B cell (primary cell): ENCODE measurements at regions not wholly inside any gene's neighbourhood (a gene's known extent, or its start where the extent isn't known, plus 50 kb on each side); places are given as distances from the start of the nearest gene placed in this dataset.

Source experiments
- ATAC-seq: fragments of 200-7000 bp; cut with Tn5 transposase; one replicate; pipeline ENCODE4 v1.10.0; 2021; ENCODE audit warnings: low read depth, mild to moderate bottlenecking, moderate number of reproducible peaks, moderate library complexity
- CTCF ChIA-PET: fragments of 350-600 bp; sonication (Branson Sonifier 250); formaldehyde crosslinking; loops from one replicate; lab custom pipeline; 2021; ENCODE audit warnings: antibody characterized with exemption, inconsistent platforms; lab: Charles Lee
- POLR2A ChIA-PET: fragments of 350-600 bp; sonication (Branson Sonifier 250); formaldehyde crosslinking; loops from one replicate; lab custom pipeline; 2021; ENCODE audit warnings: antibody characterized with exemption; lab: Charles Lee
- DNase-seq: peaks from one replicate; pipeline ENCODE4 v3.0.0; 2013
- H2AFZ ChIP-seq: 2 replicates; pipeline ENCODE4 v1.6.1; 2012; ENCODE audit warnings: mild to moderate bottlenecking, low read depth, low read length; ENCODE audit not compliant: insufficient read depth, poor library complexity, severe bottlenecking
- H3K27ac ChIP-seq, 2 donors: 1 replicate in 1 of 2; 2 replicates in 1 of 2; pipeline ENCODE4 v1.5.1; 2012 to 2013; ENCODE audit warnings: low read length in 2 of 2, mild to moderate bottlenecking in 2 of 2, moderate library complexity in 1 of 2
- H3K27me3 ChIP-seq, 4 experiments: fragments of 200-600 bp in 1 of 4; sonication (generic) in 1 of 4; replicated peaks in 1 of 4; 1 replicate in 2 of 4; 2 replicates in 2 of 4; pipeline versions ENCODE4 v1.6.1 to v1.7.0; 2013 to 2016; ENCODE audit warnings: low read length in 3 of 4, mild to moderate bottlenecking in 2 of 4, mixed read lengths in 1 of 4, moderate library complexity in 1 of 4; ENCODE audit not compliant: insufficient read depth in 4 of 4, control insufficient read depth in 3 of 4; ENCODE audit errors: control extremely low read depth in 1 of 4
- H3K36me3 ChIP-seq, 2 experiments: replicated peaks in 1 of 2; 1 replicate in 1 of 2; 2 replicates in 1 of 2; pipeline versions ENCODE4 v1.6.1 to v1.7.1; 2013; ENCODE audit warnings: low read length in 1 of 2; ENCODE audit not compliant: insufficient read depth in 2 of 2, control insufficient read depth in 1 of 2; ENCODE audit errors: control extremely low read depth in 1 of 2, extremely low read depth in 1 of 2
- H3K4me1 ChIP-seq, 2 donors: fragments of 200-600 bp in 1 of 2; sonication (generic) in 1 of 2; 1 replicate in 1 of 2; 2 replicates in 1 of 2; pipeline versions ENCODE4 v1.5.1 to v1.6.1; 2013 to 2017; ENCODE audit warnings: low read length in 2 of 2; ENCODE audit not compliant: control insufficient read depth in 2 of 2, insufficient read depth in 2 of 2
- H3K4me2 ChIP-seq: replicated peaks from 2 replicates; pipeline ENCODE3; 2012; ENCODE audit warnings: mild to moderate bottlenecking, low read depth, low read length; ENCODE audit not compliant: poor library complexity, severe bottlenecking
- H3K4me3 ChIP-seq, 5 experiments: fragments of 200-600 bp in 1 of 5; sonication (generic) in 1 of 5; 1 replicate in 3 of 5; 2 replicates in 2 of 5; pipeline versions ENCODE4 v1.5.1 to v1.7.0; 2011 to 2016; ENCODE audit warnings: low read length in 4 of 5, mild to moderate bottlenecking in 4 of 5, low read depth in 2 of 5, control low read depth in 1 of 5, moderate library complexity in 1 of 5; ENCODE audit not compliant: insufficient read depth in 1 of 5; ENCODE audit errors: control extremely low read depth in 1 of 5, extremely low read depth in 1 of 5
- H3K79me2 ChIP-seq: fragments of 200-600 bp; sonication (generic); one replicate; pipeline ENCODE4 v1.6.0; 2016; ENCODE audit warnings: low read length; ENCODE audit not compliant: control insufficient read depth, insufficient read depth
- H3K9ac ChIP-seq: fragments of 200-600 bp; sonication (generic); 2 replicates; pipeline ENCODE4 v1.6.1; 2017; ENCODE audit warnings: mild to moderate bottlenecking, low read length, moderate library complexity
- H3K9me3 ChIP-seq, 3 donors: one replicate each; pipeline versions ENCODE4 v1.6.1 to v1.7.1; 2013; ENCODE audit warnings: low read length in 2 of 3; ENCODE audit not compliant: control insufficient read depth in 2 of 3, insufficient read depth in 1 of 3; ENCODE audit errors: control extremely low read depth in 1 of 3
- H4K20me1 ChIP-seq: 2 replicates; pipeline ENCODE4 v1.6.0; 2012; ENCODE audit warnings: mild to moderate bottlenecking, low read length; ENCODE audit not compliant: insufficient read depth, control insufficient read depth, poor library complexity, severe bottlenecking
- H3K27ac Mint-ChIP-seq: one replicate; pipeline ENCODE4 v1.8.0; 2021; ENCODE audit warnings: mixed read lengths
- H3K27me3 Mint-ChIP-seq: one replicate; pipeline ENCODE4 v1.8.0; 2021; ENCODE audit warnings: mixed read lengths
- H3K4me1 Mint-ChIP-seq: one replicate; pipeline ENCODE4 v1.8.0; 2021; ENCODE audit warnings: mixed read lengths
- H3K4me3 Mint-ChIP-seq: one replicate; pipeline ENCODE4 v1.8.0; 2021; ENCODE audit warnings: mixed read lengths
- H3K9me3 Mint-ChIP-seq: one replicate; pipeline ENCODE4 v1.8.0; 2022; ENCODE audit warnings: mixed read lengths; ENCODE audit not compliant: insufficient read depth
- CTCF ChIP-seq: fragments of 200-600 bp; IDR thresholded peaks from one replicate; pipeline ENCODE4 v1.8.0; 2022; ENCODE audit warnings: antibody characterized with exemption, mild to moderate bottlenecking
- EZH2 ChIP-seq: IDR thresholded peaks from 2 replicates; pipeline ENCODE4 v1.6.1; 2012; ENCODE audit warnings: borderline replicate concordance, low read depth, mild to moderate bottlenecking, moderate library complexity, low read length; ENCODE audit not compliant: insufficient read depth, poor library complexity, severe bottlenecking
- WGBS: methylation state at CpG from one replicate; pipeline ENCODE4 v1.1.5; 2013; ENCODE audit warnings: missing lambda C conversion rate; ENCODE audit not compliant: insufficient coverage; 5-methylcytosine and 5-hydroxymethylcytosine counted together
- intact Hi-C: fragments of 100-400 bp; cut with micrococcal nuclease; formaldehyde crosslinking; loops from one replicate; pipeline ENCODE4 v1.10.0; 2022

- Mint-ChIP-seq H3K9me3 (no peaks in the 10 kb centered on the region), H3K27ac (no peak overlapping the region), H3K4me3 (no peak overlapping the region), H3K27me3 (peaks cover 3% of the 10 kb centered on the region), H3K4me1 (no peaks in the 10 kb centered on the region)
- Histone ChIP-seq H3K9me3 (no peaks in the 10 kb centered on the region), H3K27me3 (no peaks in the 10 kb centered on the region), H3K36me3 (no peaks in the 10 kb centered on the region), H2AFZ (no peak overlapping the region), H3K27ac (no peak overlapping the region), H3K79me2 (no peaks in the 10 kb centered on the region), H3K4me3 (no peak overlapping the region), H3K4me1 (no peaks in the 10 kb centered on the region), H3K4me2 (no peak overlapping the region), H4K20me1 (no peaks in the 10 kb centered on the region), H3K9ac (no peak overlapping the region)
- TF ChIP-seq CTCF: no peak
- TF ChIP-seq EZH2: no peak
- intact Hi-C loops: no loop called here
- no CpG with 5 or more reads among the region's 2 CpGs for WGBS
- no peak for ATAC-seq
- POLR2A ChIA-PET: no interaction called here
- DNase-seq: no peak
- CTCF ChIA-PET: interaction anchor here (1.3 kb wide), 1 partner anchor 13 kb away, joined by 3 read pairs; no protein-coding TSS in a partner anchor
Observed at GRCh38 chr10:120727001-120727400, 124.2 kb upstream of the WDR11 start.

- Histone ChIP-seq H3K79me2 (no peaks in the 10 kb centered on the region), H3K9ac (no peak overlapping the region), H2AFZ (no peak overlapping the region), H3K9me3 (no peaks in the 10 kb centered on the region), H3K27ac (no peak overlapping the region), H4K20me1 (no peaks in the 10 kb centered on the region), H3K4me1 (no peaks in the 10 kb centered on the region), H3K4me2 (no peak overlapping the region), H3K27me3 (no peaks in the 10 kb centered on the region), H3K36me3 (no peaks in the 10 kb centered on the region), H3K4me3 (no peak overlapping the region)
- POLR2A ChIA-PET: no interaction called here
- H3K9me3 Mint-ChIP-seq: no peaks in the 10 kb centered on the region
- DNase-seq (no peak), ATAC-seq (no peak)
- CTCF ChIA-PET: no interaction called here
- no CpG with 5 or more reads among the region's 1 CpG for WGBS
- H3K27me3 Mint-ChIP-seq: peaks cover 4% of the 10 kb centered on the region
- H3K27ac Mint-ChIP-seq: no peak overlapping the region
- intact Hi-C loops: no loop called here
- TF ChIP-seq CTCF (no peak), EZH2 (no peak)
- H3K4me1 Mint-ChIP-seq: no peaks in the 10 kb centered on the region
- no peak overlapping the region for H3K4me3 Mint-ChIP-seq
Observed at GRCh38 chr10:120729547-120729946, 121.6 kb upstream of the WDR11 start.
